ENCODE measurements at regions not wholly inside any gene's neighbourhood (a gene's known extent, or its start where the extent isn't known, plus 50 kb on each side); places are given as distances from the start of the nearest gene placed in this dataset.
"Not testable (repeated sequence)": the region's sequence is repeated elsewhere in the genome, so short reads cannot be mapped to it uniquely, and the experiment has no call there.

- not testable (repeated sequence) for DNase-seq
Observed at GRCh38 chr7:63856466-63856865, 142.2 kb upstream of the ZNF722 start.

DNA sequence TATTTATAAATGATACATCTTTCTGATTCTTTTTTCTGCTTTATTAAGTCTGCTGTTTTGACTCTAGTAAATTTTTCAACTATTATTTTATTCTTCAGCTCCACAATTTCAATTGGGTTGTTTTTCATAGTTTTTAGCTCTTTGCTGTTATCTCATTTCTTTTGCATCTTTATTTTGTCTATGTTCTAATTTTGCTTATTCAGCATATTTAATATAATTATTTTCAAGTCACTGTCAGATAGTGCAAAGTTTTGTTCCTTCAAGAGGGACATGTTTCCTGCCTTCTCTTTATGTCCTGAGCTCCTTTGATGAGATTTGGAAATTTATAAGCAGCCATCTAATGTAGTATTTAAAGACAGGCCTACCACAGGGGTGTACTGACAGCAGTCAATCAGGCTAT, 131.5 kb upstream of the ZNF722 start:
- DNase-seq: no peak

- not testable (repeated sequence) for DNase-seq
Observed at GRCh38 chr7:63874242-63874641, 124.4 kb upstream of the ZNF722 start.

DNA sequence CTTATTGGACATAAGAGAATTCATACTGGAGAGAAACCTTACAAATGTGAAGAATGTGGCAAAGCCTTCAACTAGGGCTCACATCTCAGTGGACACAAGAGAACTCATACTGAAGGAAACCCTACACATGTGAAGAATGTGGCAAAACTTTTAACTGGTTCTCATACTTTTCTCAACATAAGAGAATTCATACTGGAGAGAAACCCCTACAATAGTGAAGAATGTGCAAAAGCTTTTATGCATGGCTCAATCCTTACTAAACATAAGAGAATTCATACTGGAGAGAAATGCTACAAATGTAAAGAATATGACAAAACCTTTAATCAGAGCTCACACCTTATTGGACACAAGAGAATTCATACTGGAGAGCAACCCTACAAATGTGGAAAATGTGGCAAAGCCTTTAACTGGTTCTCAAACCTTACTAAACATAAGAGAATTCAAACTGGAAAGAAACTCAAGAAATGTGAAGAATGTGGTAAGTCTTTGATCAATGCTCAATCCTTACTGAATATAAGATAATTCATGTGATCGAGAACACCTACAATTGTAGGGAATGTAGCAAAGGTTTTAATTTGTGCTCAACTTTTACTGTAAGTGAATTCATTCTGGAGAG, 121.8 kb upstream of the ZNF722 start:
- no peak for DNase-seq

DNA sequence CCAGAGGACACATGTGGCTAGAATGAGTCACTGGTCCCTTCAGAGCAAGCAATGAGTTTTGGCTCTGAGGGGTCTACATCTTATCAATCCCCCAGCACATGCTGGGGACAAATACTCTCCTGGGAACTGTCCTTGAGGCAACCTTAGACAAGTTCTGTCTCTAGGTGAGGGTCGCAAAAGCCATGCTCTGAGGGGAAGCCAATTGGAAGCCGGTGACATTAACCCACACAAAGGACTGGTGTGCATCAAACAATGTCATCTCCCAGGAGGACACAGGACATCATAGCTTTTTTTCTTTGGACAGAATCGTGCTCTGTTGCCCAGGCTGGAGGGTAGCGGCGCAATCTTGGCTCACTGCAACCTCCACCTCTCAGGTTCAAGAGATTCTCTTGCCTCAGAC, 111.6 kb upstream of the ZNF722 start:
- DNase-seq: no peak

DNA sequence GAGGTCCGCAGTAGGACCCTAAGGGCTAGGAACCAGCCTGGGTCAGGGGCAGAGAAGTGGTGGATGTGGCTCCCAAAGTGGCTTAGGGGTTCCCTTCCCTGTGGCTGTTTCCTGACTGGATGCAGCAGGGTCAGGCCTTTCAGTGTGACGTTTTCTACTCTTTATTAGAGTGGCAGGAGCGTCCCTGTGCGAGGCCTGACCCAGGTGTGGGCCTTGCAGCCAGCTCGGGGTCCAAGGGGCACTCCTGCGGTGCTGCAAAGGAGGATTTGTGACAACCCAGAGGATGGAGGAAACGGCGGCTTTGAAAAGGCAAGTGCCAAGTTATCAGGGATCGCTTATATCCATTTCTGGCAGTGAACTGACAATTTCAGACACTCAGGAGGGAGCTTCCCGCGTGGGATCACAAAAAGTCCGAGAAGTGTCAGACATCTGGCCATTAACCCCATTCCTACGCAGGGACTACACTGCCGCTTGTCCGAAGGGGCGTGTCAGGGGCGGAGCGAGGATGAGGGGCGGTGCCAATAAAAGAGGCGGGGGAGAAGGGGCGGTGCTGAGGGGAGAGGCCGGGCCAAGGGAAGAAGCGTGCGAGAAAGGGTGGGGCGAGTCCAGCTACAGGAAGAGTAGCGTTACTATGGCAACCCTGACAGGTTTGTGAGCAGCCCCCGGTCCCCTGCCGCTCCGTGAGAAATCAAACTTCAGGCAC, 98.8 kb upstream of the ZNF722 start:
- peak; percentile 92 for DNase-seq

- DNase-seq: peak; percentile 95
Observed at GRCh38 chr7:63900394-63901203, 98.0 kb upstream of the ZNF722 start.

- not testable (repeated sequence) for DNase-seq
Observed at GRCh38 chr7:63901204-63901506, 97.5 kb upstream of the ZNF722 start.

DNA sequence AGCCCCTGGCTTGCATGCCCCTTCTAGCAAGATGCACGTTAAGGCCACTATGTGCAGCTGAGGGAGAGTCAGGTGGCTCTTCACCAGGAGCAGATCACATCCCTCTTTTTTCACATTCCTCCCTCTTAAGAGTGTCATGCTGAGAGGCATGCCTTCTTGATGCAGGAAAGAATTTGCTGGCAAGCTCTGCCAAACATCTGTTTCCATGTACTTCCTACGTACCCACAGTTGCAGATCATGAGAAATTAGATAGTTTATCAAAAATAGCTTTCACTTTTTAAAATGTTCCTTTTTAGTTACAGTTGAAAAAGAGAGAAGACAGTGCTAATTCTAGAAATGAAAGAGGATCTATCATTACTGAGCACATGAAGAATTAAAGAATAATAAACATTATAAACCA, 79.7 kb upstream of the ZNF722 start:
- no peak for DNase-seq

GRCh38 chr7:63925262-63925625, 73.4 kb upstream of the ZNF722 start:
- no peak for DNase-seq

DNA sequence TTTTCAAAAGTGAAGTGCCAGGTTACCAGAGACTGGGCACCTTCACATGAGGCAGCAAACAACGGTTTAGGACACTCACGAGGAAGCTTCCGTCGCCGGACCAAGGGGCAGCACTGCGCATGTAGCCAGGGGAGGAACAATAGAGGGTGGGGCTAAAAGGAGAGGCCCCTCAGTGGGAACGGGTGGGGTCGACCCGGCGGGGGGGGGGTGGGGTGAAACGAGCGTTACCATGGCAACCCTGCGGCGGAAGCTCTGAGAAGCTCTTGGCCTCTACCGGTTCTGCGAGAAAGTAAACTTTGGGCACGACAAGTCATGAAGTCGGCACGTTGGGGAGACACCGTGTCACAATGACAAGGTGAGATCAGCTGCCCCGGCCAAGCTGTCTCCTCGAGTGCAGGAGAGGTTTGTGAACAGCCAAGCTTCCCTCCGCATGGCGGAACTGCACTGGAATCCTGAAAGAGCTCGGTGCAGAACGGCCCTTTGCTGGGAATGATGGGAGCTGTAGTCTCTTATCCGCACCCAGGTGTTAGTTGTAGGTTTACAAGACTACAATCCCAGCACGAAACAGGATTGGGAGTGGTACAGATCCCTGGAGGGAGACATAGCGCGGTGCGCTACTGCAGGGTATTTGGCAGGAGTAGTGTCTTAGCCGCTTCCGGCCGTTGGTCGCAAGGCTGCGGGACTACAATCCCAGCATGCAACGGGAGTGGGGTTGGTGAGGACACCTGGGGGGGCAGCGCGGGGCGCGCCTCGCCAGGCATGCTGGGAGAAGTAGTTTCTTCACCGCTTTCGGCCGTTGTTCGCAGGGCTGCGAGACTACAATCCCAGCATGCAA, 72.8 kb upstream of the ZNF722 start:
- DNase-seq: peak; percentile 95

DNA sequence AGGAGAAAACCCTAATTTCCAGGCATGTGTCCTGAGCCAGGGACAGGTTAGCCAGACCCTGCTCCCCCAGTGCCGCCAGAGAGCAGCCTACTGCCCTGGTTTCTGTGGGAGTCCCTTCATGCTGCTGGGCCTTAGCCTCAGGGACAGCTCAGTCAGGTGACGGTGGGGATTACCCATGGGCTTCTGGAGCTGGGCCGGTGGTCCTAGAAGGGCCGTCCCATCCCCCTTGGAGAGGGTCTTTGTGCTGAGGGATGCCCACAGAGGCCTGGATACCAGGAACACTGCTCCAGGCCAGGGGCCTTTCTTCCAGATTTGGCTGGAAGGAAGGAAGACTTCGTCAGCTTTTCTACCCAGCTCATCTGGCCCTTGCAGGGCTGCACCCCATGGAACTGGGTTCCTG, 71.4 kb upstream of the ZNF722 start:
- DNase-seq: no peak

DNA sequence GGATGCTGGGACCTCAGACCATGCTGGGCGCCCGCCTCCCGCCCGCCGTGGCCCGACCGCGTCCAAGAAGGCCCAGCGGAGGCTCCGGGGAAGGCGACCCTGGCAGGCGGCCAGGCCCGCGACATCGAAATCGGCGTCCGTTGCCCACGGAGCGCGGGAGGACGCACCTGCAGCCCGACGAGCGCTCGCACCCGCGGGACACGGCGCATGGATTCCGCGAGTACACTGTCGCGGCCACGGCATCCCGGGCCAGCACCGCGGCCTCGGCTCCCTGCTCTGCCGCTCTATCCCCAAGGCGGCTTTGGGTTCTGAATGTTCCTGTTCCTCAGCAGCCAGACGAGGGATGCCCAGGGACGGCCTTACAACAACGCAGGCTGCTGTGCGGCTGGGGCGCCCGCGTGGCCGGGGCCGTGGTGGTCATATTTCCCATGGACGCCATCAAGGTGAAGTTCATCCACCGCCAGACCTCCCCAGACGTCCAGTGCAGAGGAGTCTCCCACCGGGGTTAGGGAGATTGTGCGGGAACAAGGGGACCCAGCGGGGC, 67.5 kb upstream of the ZNF722 start:
- DNase-seq: no peak

- DNase-seq: no peak
Observed at GRCh38 chr7:63931985-63932577, 66.6 kb upstream of the ZNF722 start.
